Mucosa of rectum (tissue), 2 donors: ENCODE measurements at regions not wholly inside any gene's neighbourhood (a gene's known extent, or its start where the extent isn't known, plus 50 kb on each side); places are given as distances from the start of the nearest gene placed in this dataset.

Experiments
- H3K27ac ChIP-seq, 2 donors: one replicate each; pipeline ENCODE4 v1.7.0; 2013; ENCODE audit warnings: inconsistent platforms in 2 of 2, low read depth in 2 of 2, low read length in 2 of 2
- H3K27me3 ChIP-seq, 2 donors: one replicate each; pipeline ENCODE4 v1.7.0; 2013; ENCODE audit warnings: low read length in 2 of 2; ENCODE audit not compliant: control insufficient read depth in 2 of 2, insufficient read depth in 2 of 2
- H3K36me3 ChIP-seq, 2 donors: one replicate each; pipeline ENCODE4 v1.7.0; 2013; ENCODE audit warnings: low read length in 2 of 2; ENCODE audit not compliant: control insufficient read depth in 2 of 2, insufficient read depth in 2 of 2
- H3K4me1 ChIP-seq, 2 donors: one replicate each; pipeline ENCODE4 v1.7.0; 2013; ENCODE audit warnings: low read length in 2 of 2, mild to moderate bottlenecking in 1 of 2; ENCODE audit not compliant: control insufficient read depth in 2 of 2, insufficient read depth in 2 of 2
- H3K4me3 ChIP-seq, 2 donors: one replicate each; pipeline ENCODE4 v1.7.0; 2013; ENCODE audit warnings: low read length in 2 of 2
- H3K9ac ChIP-seq, 2 donors: one replicate each; pipeline ENCODE4 v1.7.0; 2013; ENCODE audit warnings: low read length in 2 of 2, low read depth in 1 of 2, mild to moderate bottlenecking in 1 of 2
- H3K9me3 ChIP-seq, 2 donors: one replicate each; pipeline ENCODE4 v1.7.0; 2013; ENCODE audit warnings: low read length in 2 of 2; ENCODE audit not compliant: control insufficient read depth in 2 of 2
- donor health status: healthy.
- donor health status: Normal muscosa, but diverticular disease.

DNA sequence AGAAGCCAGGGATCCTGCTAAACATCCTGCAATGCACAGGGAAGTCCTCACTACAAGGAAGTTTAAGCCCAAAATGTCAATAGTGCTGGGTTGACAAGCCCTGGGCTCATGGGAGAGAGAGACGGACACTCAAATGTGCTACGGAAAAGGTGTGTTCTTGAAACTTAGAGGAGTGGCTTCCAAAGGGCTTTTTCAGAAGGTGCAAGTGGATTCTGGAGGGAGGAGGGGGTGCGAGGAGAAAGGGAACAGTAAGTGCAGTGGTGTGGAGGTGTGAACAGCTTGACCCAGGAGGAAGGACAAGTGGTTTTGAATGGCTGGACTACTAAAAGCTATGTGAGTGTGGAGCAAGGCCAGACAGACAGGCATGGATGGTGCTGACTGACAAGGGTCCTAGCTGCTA lies 50.4 kb upstream of the CECR2 start:
- Histone ChIP-seq H3K36me3 (no peaks in the 10 kb centered on the region), H3K4me1 (no peaks in the 10 kb centered on the region), H3K27ac (no peak overlapping the region), H3K4me3 (no peak overlapping the region), H3K9me3 (no peaks in the 10 kb centered on the region), H3K27me3 (peaks cover 0 to 1% of the 10 kb centered on the region in 2 donors), H3K9ac (no peak overlapping the region)

GRCh38 chr22:17315310-17315709 lies 54.0 kb upstream of the CECR2 start:
- Histone ChIP-seq H3K4me1 (no peaks in the 10 kb centered on the region), H3K36me3 (no peaks in the 10 kb centered on the region), H3K27me3 (peaks cover 0 to 1% of the 10 kb centered on the region in 2 donors), H3K27ac (no peak overlapping the region), H3K4me3 (no peak overlapping the region), H3K9me3 (no peaks in the 10 kb centered on the region), H3K9ac (no peak overlapping the region)

- Histone ChIP-seq H3K9me3 (no peaks in the 10 kb centered on the region), H3K4me3 (no peak overlapping the region), H3K27me3 (peaks cover 0 to 1% of the 10 kb centered on the region in 2 donors), H3K36me3 (no peaks in the 10 kb centered on the region), H3K27ac (no peak overlapping the region), H3K9ac (no peak overlapping the region), H3K4me1 (no peaks in the 10 kb centered on the region)
Observed at GRCh38 chr22:17314487-17314886, 54.8 kb upstream of the CECR2 start.

DNA sequence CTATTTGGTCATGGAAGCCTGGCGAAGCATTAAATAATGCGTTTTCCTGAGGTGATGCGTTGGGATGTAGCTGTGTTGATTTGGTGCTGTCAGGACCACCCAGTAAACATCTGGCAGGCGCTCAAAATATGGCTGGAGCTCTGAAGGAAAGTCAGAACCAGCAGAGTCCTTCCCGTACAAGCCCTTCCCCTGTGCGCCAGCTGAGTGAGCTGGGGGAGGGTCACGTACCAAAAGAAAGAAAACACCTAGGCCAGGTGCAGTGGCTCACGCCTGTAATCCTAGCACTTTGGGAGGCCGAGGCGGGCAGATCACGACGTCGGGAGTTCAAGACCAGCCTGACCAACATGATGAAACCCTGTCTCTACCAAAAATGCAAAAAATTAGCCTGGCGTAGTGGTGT lies 55.6 kb upstream of the CECR2 start:
- Histone ChIP-seq H3K36me3 (no peaks in the 10 kb centered on the region), H3K27me3 (peaks cover 0 to 1% of the 10 kb centered on the region in 2 donors), H3K9me3 (no peaks in the 10 kb centered on the region), H3K27ac (no peak overlapping the region), H3K4me1 (no peaks in the 10 kb centered on the region), H3K9ac (no peak overlapping the region), H3K4me3 (no peak overlapping the region)

DNA sequence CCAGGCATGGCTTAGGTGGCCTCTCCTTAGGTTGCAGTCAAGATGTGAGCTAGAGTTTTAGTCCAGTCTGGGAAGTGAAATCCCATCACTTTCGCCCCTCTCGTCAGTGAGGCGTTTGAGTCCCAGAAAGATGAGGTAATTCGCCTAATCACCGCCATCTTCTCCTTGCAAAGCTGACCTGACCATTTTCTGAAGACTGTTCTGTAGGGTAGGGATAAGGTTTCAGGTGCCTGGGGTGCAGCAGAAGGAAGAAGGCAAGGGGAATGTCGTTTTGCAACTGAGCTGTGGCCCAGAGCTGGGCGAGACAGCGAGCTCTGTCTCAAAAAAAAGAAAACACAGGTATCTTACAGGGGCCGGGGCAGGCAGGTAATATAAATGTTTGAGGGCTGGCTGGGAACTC lies 61.7 kb upstream of the CECR2 start:
- no peaks in the 10 kb centered on the region for H3K27me3 ChIP-seq
- H3K4me3 ChIP-seq = no peak overlapping the region

DNA sequence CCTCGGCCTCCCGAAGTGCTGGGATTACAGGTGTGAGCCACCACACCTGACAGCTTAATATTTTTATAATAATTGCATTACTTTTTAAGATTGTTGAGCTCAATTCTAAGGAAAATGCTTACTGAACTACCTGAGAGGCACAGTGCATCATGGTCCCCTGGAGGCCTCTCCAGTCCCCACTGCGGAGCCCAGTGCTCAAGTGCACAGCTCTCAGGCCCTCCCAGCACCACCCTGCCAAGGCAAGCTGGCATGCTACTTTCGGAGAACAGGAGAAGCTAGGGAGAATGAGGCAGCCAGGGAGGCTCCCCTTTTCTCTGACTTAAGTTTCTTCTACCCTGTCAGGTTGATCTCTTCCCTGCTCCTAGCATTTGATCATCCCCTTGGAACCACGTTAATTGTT lies 64.2 kb upstream of the CECR2 start:
- no peak overlapping the region for H3K4me3 ChIP-seq
- H3K27ac ChIP-seq = no peak overlapping the region
- H3K9me3 ChIP-seq = no peaks in the 10 kb centered on the region
- no peaks in the 10 kb centered on the region for H3K4me1 ChIP-seq
- no peaks in the 10 kb centered on the region for H3K27me3 ChIP-seq
- no peak overlapping the region for H3K9ac ChIP-seq
- no peaks in the 10 kb centered on the region for H3K36me3 ChIP-seq

More for the DNA sequence above, 61.7 kb upstream of the CECR2 start:
- Histone ChIP-seq H3K36me3 (no peaks in the 10 kb centered on the region), H3K4me1 (no peaks in the 10 kb centered on the region), H3K9me3 (no peaks in the 10 kb centered on the region), H3K9ac (no peak overlapping the region), H3K27ac (no peak overlapping the region)

GRCh38 chr22:17303840-17304779 lies 65.2 kb upstream of the CECR2 start:
- Histone ChIP-seq H3K4me1 (no peaks in the 10 kb centered on the region), H3K4me3 (no peak overlapping the region), H3K27me3 (no peaks in the 10 kb centered on the region), H3K9me3 (no peaks in the 10 kb centered on the region), H3K36me3 (no peaks in the 10 kb centered on the region), H3K9ac (no peak overlapping the region), H3K27ac (no peak overlapping the region)

- H3K27ac ChIP-seq = no peak overlapping the region
- no peaks in the 10 kb centered on the region for H3K9me3 ChIP-seq
- H3K4me3 ChIP-seq = no peak overlapping the region
- H3K27me3 ChIP-seq = no peaks in the 10 kb centered on the region
- H3K36me3 ChIP-seq = no peaks in the 10 kb centered on the region
- H3K9ac ChIP-seq = no peak overlapping the region
- no peaks in the 10 kb centered on the region for H3K4me1 ChIP-seq
Observed at GRCh38 chr22:17303441-17303839, 65.8 kb upstream of the CECR2 start.

DNA sequence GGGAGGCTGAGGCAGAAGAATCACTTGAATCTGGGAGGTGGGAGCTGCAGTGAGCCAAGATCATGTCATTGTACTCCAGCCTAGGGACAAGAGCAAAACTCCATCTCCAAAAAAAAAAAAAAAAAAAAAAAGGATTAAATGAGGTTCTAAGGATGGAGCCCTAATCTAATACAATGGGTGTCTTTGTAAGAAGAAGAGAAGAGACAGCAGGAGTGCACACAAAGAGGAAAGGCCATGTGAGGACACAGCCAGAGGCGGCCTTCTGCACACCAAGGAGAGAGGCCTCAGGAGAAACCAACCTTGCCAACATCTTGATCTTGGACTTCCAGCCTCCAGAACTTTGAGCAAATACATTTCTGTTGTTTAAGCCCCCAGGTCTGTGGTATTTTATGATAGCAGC lies 66.6 kb upstream of the CECR2 start:
- Histone ChIP-seq H3K36me3 (no peaks in the 10 kb centered on the region), H3K9me3 (no peaks in the 10 kb centered on the region), H3K4me3 (no peak overlapping the region), H3K27ac (no peak overlapping the region), H3K9ac (no peak overlapping the region), H3K4me1 (no peaks in the 10 kb centered on the region), H3K27me3 (no peaks in the 10 kb centered on the region)

- no peak overlapping the region for H3K27ac ChIP-seq
- no peaks in the 10 kb centered on the region for H3K36me3 ChIP-seq
- no peaks in the 10 kb centered on the region for H3K9me3 ChIP-seq
- no peak overlapping the region for H3K4me3 ChIP-seq
- no peaks in the 10 kb centered on the region for H3K27me3 ChIP-seq
- H3K9ac ChIP-seq = no peak overlapping the region
- H3K4me1 ChIP-seq = no peaks in the 10 kb centered on the region
Observed at GRCh38 chr22:17300926-17301325, 68.3 kb upstream of the CECR2 start.
